Smooth muscle cell (in vitro differentiated cells): ENCODE measurements at regions not wholly inside any gene's neighbourhood (a gene's known extent, or its start where the extent isn't known, plus 50 kb on each side); places are given as distances from the start of the nearest gene placed in this dataset.
A peak's percentile ranks its signal among the peaks of the same experiment; 100 is the strongest.

Experiments used
- DNase-seq: peaks from one replicate; lab custom pipeline; 2025; ENCODE audit not compliant: unreplicated experiment; lab: John Stamatoyannopoulos, UW
- H2AFZ ChIP-seq: fragments of 200-600 bp; sonication (generic); 2 replicates; pipeline ENCODE4 v1.6.0; 2016; ENCODE audit warnings: antibody characterized with exemption, low read depth, mild to moderate bottlenecking
- H3F3A ChIP-seq: fragments of 200-600 bp; sonication (generic); 2 replicates; pipeline ENCODE4 v1.6.0; 2017; ENCODE audit warnings: antibody characterized with exemption, low read depth
- H3K27ac ChIP-seq: fragments of 200-600 bp; sonication (generic); 2 replicates; pipeline ENCODE4 v1.5.1; 2016; ENCODE audit warnings: low read depth, mild to moderate bottlenecking
- H3K27me3 ChIP-seq: fragments of 200-600 bp; sonication (generic); 2 replicates; pipeline ENCODE4 v1.6.1; 2016; ENCODE audit warnings: low read depth, mild to moderate bottlenecking
- H3K36me3 ChIP-seq: fragments of 200-600 bp; sonication (generic); 2 replicates; pipeline ENCODE4 v1.5.1; 2016; ENCODE audit warnings: low read depth
- H3K4me1 ChIP-seq: fragments of 200-600 bp; sonication (generic); 2 replicates; pipeline ENCODE4 v1.5.1; 2016; ENCODE audit warnings: low read depth
- H3K4me2 ChIP-seq: fragments of 200-600 bp; sonication (generic); 2 replicates; pipeline ENCODE4 v1.6.0; 2016; ENCODE audit warnings: mild to moderate bottlenecking
- H3K4me3 ChIP-seq: fragments of 200-600 bp; sonication (generic); 2 replicates; pipeline ENCODE4 v1.5.1; 2016; ENCODE audit warnings: mild to moderate bottlenecking
- H3K79me2 ChIP-seq: fragments of 200-600 bp; sonication (generic); 2 replicates; pipeline ENCODE4 v1.6.0; 2016; ENCODE audit warnings: low read depth, mild to moderate bottlenecking
- H3K9ac ChIP-seq: fragments of 200-600 bp; sonication (generic); 2 replicates; pipeline ENCODE4 v1.6.0; 2016; ENCODE audit warnings: low read depth
- H3K9me3 ChIP-seq: fragments of 200-600 bp; sonication (generic); replicated peaks from 2 replicates; pipeline ENCODE4 v1.5.1; 2016; ENCODE audit warnings: low read depth
- H4K20me1 ChIP-seq: fragments of 200-600 bp; sonication (generic); 2 replicates; pipeline ENCODE4 v1.6.0; 2016; ENCODE audit warnings: low read depth
- WGBS: methylation state at CpG from one replicate; pipeline ENCODE4 v1.1.7; 2016; ENCODE audit warnings: low lambda C conversion rate; 5-methylcytosine and 5-hydroxymethylcytosine counted together
- TF ChIP-seq, protein P1 (sequence below): fragments of 200-600 bp; sonication (generic); IDR thresholded peaks from 2 replicates; pipeline ENCODE4 v1.5.1; 2017; ENCODE audit warnings: borderline replicate concordance, mild to moderate bottlenecking, antibody characterized with exemption; ENCODE audit not compliant: insufficient read depth, poor library complexity, severe bottlenecking

GRCh38 chr6:68007717-68008116 lies 627.4 kb upstream of the ADGRB3 start:
- no peak overlapping the region for H3K27ac ChIP-seq
- H3K79me2 ChIP-seq = no peaks in the 10 kb centered on the region
- H3K27me3 ChIP-seq = no peaks in the 10 kb centered on the region

DNA sequence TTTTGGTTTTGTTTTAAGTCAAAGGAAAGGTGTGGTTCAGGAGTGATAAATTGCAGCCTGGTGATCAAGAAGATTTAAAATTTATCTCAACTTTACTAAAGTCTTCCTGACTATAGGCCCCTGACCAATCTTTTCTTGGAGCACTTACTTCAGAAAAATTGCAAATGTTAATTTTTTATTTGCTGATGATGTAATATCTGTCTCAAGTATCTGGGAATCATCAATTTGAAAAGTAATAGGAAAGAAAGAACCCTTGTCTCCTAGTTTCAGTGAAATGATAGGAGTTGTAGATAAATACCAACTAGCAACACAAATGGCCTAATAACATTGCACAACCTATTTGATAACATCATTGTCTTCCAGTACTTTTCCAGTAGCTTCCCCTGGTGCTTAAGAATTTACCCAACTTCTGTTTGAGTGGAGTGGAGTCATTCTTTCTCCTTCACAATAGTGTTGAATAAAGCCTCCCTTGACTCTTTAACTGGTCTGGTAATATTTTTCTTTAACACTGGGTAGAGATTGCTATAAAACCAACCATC lies 648.3 kb upstream of the ADGRB3 start:
- no peaks in the 10 kb centered on the region for H4K20me1 ChIP-seq
- H3K27ac ChIP-seq = no peak overlapping the region
- no peaks in the 10 kb centered on the region for H3F3A ChIP-seq
- no peak overlapping the region for H3K4me2 ChIP-seq
- DNase-seq = no peak
- no peaks in the 10 kb centered on the region for H3K36me3 ChIP-seq
- no peak overlapping the region for H3K4me3 ChIP-seq
- peak overlapping the region; percentile 57 for H2AFZ ChIP-seq
- no peaks in the 10 kb centered on the region for H3K79me2 ChIP-seq
- H3K9ac ChIP-seq = no peak overlapping the region
- no peaks in the 10 kb centered on the region for H3K4me1 ChIP-seq
- H3K9me3 ChIP-seq = no peaks in the 10 kb centered on the region
- H3K27me3 ChIP-seq = no peaks in the 10 kb centered on the region
- TF ChIP-seq, protein P1, sequence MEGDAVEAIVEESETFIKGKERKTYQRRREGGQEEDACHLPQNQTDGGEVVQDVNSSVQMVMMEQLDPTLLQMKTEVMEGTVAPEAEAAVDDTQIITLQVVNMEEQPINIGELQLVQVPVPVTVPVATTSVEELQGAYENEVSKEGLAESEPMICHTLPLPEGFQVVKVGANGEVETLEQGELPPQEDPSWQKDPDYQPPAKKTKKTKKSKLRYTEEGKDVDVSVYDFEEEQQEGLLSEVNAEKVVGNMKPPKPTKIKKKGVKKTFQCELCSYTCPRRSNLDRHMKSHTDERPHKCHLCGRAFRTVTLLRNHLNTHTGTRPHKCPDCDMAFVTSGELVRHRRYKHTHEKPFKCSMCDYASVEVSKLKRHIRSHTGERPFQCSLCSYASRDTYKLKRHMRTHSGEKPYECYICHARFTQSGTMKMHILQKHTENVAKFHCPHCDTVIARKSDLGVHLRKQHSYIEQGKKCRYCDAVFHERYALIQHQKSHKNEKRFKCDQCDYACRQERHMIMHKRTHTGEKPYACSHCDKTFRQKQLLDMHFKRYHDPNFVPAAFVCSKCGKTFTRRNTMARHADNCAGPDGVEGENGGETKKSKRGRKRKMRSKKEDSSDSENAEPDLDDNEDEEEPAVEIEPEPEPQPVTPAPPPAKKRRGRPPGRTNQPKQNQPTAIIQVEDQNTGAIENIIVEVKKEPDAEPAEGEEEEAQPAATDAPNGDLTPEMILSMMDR = no peak

More at GRCh38 chr6:68007717-68008116, 627.4 kb upstream of the ADGRB3 start:
- no peak for DNase-seq
- H3F3A ChIP-seq = no peaks in the 10 kb centered on the region
- TF ChIP-seq, protein P1 = no peak
- H3K4me2 ChIP-seq = no peak overlapping the region
- H4K20me1 ChIP-seq = no peaks in the 10 kb centered on the region
- H3K4me1 ChIP-seq = no peaks in the 10 kb centered on the region
- no peaks in the 10 kb centered on the region for H3K9me3 ChIP-seq
- H2AFZ ChIP-seq = no peak overlapping the region
- H3K4me3 ChIP-seq = no peak overlapping the region
- no peak overlapping the region for H3K9ac ChIP-seq
- H3K36me3 ChIP-seq = no peaks in the 10 kb centered on the region

- Histone ChIP-seq H2AFZ (no peak overlapping the region), H3K9ac (no peak overlapping the region), H3K27me3 (no peaks in the 10 kb centered on the region), H3K9me3 (no peaks in the 10 kb centered on the region), H3K4me3 (no peak overlapping the region), H3K36me3 (no peaks in the 10 kb centered on the region), H3K4me1 (no peaks in the 10 kb centered on the region), H3F3A (no peaks in the 10 kb centered on the region), H3K4me2 (no peak overlapping the region), H4K20me1 (no peaks in the 10 kb centered on the region), H3K27ac (no peak overlapping the region), H3K79me2 (no peaks in the 10 kb centered on the region)
- 97% methylated on average over 2 of the region's 2 CpGs for WGBS
- DNase-seq = no peak
- TF ChIP-seq, protein P1 = no peak
Observed at GRCh38 chr6:67976486-67976885, 658.6 kb upstream of the ADGRB3 start.

DNA sequence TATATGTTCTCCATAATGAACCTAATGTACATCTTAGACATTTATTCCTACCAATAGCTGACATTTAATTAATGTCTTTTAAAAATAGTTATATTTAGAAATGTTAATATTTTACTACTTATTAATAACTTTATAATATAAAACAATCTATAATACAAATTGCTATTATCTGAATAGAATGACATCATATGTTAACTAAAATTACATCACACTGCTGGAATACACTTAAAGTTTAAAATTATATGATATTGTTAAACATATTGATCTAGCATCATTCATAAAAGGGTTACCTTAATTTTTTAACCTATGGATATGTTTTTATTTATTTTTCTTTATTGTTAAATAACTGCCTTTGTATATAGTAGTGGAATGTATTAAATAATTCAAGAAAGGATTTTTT lies 660.2 kb upstream of the ADGRB3 start:
- no peak overlapping the region for H2AFZ ChIP-seq
- H3K4me1 ChIP-seq = no peaks in the 10 kb centered on the region
- no peak overlapping the region for H3K4me3 ChIP-seq

More for the DNA sequence above, 660.2 kb upstream of the ADGRB3 start:
- Histone ChIP-seq H3K27ac (no peak overlapping the region), H3K9me3 (no peaks in the 10 kb centered on the region), H3K79me2 (no peaks in the 10 kb centered on the region), H3K36me3 (no peaks in the 10 kb centered on the region), H4K20me1 (no peaks in the 10 kb centered on the region), H3K27me3 (no peaks in the 10 kb centered on the region), H3K4me2 (no peak overlapping the region), H3F3A (no peaks in the 10 kb centered on the region), H3K9ac (no peak overlapping the region)
- DNase-seq = no peak
- TF ChIP-seq, protein P1 = no peak
